HG03342 (cell line): ENCODE measurements at regions not wholly inside any gene's neighbourhood (a gene's known extent, or its start where the extent isn't known, plus 50 kb on each side); places are given as distances from the start of the nearest gene placed in this dataset.
"Not testable (repeated sequence)": the region's sequence is repeated elsewhere in the genome, so short reads cannot be mapped to it uniquely, and the experiment has no call there.

Experiments used
- ATAC-seq: cut with Tn5 transposase; IDR thresholded peaks from one replicate; pipeline ENCODE4 v1.9.1; 2021; ENCODE audit warnings: mild to moderate bottlenecking, moderate library complexity; ENCODE audit not compliant: unreplicated experiment

DNA sequence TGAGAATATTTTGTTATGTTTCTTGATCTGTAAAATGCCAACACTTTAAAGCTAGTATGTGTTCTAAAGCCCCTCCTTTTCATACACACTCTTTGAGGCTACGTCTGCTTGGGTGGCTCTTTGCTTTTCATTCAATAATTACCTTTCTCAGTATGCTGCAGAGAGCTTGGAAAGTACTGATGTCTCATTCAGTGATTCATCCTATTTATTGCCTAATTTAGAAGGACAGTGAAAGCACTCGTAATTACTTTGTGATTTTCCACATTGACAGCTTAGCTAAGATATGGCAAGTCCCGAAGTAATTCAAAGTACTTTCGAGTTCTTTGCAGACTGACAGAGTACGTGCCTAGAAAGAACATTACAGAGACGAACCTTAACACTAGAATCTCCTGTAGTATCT, 57.2 kb downstream of the BMP15 start:
- no peak for ATAC-seq

DNA sequence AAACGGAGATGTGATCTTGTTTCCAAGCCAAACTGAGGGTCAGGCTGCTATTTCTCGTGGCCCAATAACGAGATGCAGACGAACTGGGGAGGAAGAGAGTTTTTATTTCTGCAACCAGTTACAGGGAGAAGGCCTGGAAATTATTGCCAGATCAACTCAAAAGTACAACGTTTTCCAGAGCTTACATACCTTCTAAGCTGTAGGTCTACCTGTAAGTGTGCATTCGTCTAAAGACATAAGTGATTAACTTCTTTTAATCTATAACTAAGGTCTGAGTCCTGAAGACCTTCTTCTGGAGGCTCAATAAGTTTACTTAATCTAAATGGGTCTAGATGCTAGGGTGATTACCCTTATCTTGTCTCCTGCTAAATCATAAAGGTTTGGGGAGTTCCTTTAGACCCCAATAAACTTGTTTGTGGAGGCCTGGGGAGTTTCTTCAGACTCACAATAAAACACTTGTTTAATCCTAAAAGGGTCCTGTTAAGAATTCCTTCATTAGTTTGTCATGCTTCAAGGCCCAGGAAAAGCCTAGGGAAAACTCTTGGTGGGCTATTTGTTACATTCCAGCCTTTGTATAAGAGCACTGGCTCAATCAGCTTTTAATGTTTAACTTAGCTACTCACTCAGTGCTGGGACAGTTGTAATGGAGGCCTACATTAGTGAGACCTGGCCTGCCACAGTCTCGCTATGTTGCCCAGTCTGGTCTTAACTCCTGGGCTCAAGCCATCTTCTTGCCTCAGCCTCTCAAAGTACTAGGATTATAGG, 58.5 kb downstream of the BMP15 start:
- ATAC-seq, result not testable (repeated sequence)

DNA sequence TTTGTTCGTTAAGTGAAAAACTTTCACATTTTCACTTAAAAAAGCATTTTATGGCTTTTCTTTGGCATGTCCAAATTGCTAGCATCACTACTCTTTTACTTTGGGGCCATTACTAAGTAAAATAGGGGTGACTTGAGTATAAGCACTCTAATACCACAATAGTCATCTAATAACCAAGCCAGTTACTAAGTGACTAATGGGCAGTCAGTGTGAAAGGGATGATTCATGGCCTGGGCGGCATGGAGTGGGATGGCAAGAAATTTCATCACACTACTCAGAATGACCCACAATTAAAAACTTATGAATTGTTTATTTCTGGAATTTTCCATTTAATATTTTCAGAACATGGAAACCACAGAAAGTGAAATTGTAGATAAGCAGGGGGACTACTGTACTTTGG, 60.9 kb downstream of the BMP15 start:
- no peak for ATAC-seq

DNA sequence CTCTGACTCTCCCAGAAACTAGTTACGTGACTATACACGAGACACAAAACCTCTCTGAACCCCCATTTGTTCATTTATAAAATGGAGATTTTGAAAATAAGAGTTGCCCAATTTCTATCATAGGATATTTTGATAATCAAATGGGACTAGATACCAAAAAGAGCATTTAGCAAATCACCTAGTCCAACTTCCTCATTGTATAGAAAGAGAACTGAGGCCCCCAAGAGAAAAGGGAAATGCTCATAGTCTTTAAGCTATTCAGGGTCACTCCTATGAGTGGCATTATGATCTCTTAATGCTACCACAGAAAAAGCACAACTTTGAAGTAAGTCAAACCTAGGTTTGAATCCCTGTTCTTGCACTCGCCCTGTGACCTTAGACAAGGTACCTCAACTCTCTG, 62.7 kb downstream of the BMP15 start:
- no peak for ATAC-seq

DNA sequence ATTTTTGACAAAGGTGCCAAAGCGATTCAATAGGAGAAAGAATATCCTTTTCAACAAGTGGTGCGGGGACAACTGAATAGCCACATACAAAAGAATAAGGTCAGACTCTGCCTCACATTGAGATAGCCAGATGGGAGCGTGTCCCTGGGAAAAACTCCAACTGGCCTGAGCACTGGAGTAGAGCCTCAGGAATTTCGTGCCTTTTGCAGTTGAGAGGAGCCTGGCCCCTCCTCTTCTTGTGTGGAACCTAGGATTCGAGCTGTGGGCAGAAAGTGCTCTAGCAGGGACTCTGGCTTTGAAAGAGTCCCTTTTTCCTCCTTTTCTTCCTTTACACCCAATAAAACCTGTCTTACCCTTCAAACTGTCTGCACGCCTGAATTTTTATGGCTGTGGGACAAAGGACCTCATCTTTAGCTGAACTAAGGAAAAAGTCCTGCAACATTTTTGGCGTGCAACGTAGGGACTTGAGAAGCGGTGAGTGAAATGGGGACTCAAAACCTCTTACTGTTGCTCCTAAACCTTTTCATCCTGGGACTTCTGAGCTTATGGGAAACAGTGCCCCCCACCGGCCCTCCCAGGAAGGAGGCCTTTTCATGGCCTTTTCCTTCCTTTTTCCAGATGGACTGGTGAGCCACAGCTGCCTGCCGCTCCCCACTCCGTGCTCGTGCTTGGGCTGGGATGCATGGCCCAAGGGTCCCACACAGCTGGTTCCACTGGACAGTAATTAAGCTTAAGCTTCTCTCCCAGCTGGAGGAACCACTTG, 68.6 kb downstream of the BMP15 start:
- ATAC-seq, result no peak

DNA sequence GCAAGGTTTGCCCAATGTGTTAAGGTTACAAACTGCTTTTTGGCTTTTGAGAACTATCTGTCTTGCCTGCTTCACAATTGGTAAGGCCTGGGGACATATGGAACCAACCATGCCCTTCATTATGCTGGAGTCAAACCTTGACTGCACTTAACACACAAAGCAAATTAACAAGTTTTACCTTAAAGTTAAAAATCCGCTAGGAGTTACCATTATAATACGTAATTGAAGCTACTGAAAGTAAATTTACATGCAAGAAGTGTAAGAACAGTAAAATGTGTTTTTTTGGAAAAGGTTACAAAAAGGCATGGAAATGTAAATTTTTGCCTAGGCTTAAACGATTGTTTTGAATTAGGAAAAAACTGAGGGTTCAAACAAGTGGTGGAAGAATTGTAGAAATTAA, 69.7 kb downstream of the BMP15 start:
- no peak for ATAC-seq

DNA sequence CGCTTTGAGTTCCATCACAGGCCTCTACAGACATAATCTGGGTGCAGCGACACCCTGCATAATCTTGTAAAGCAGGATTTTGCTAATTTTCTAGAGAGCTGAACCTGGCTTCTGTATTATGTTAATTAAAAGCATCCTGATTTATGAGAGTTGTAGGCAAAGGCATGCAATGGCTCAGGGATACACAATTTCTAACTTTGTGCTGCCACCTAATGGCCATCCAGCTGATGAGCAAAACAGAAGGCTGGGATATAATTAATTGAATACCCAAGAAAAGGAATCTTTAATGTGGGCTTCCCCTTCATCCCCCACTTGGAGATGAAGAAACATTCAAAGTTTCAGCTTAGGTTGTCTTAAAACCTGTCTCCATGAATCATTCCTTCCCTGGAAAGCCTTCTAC, 78.1 kb downstream of the BMP15 start:
- no peak for ATAC-seq

DNA sequence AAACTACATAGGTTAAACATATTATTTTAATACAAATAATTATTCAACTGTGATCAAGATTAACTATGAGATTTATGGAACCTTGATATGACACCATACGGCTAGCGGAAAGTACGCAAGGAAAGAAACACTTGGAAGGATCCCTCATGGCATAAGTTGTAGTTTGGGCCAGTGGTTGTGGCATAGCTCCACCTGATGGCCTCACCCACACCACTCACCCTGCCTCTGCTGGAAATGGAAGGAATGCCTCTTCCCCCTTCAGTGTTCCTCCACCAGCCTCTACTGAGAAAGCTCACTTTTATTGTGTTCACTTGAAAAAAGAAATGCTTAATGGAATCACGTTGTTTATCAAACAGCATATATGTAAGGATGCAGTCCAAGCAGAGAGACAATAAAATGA, 86.4 kb downstream of the BMP15 start:
- ATAC-seq, result no peak

DNA sequence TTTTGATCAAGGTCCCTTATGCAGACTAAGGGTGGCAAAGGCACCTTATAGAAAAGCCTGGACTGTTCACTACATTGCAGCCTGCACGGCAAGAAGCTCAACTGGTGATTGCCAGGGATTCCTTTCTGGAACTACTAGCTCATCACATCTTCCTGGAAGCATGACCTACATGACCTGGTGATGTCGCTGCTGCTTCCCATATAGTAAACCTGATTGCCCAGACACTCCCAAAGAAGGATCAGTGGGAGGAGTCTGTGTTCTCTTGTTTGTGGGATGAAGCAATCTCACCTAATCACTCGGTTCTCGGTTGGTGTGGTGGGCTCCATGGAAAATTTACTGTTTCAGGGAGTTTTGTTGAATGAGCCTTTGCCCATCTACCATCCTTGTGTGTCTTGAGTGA, 89.8 kb downstream of the BMP15 start:
- ATAC-seq, result not testable (repeated sequence)

DNA sequence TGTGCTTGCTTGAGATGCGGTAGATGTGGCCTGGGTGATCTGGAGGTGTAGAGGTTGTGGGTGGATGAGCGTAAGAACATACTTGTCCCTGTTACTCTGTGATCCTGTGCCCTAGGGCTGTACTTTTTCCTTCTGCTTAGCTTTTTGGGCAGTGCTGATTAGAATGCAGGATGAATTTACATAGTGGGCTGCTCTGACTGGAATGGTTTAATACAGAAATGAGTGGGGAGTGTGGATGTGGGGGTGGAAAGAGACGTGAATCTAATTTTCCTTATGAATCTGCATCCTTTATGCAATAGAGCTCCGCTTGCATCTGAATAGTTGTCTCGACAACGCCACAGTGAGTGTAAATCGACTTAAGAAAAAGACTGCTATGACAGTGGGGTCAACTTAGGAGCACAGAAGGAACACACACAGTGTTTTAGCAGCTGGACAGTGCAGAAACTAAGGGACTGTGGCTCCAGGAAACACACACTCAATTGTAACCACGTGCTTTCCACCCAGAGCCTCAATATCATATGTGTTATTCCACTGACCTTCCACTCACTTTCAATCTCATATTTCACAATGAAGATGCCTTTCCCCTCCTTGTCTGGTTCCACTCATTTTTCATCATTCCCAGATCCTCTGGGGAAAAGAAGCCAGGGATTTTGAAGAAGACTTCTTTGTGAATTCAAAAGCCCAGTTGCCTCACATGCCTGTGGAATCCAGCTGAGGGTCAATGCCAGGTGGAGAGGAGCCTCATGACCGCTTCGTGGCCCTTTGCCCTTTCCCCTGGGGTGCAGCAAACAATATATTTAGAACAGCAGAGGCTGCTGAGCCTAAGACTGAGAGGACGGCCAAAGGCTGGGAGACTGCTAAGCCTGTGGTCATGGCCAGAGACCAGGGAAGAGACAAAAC, 91.4 kb downstream of the BMP15 start:
- not testable (repeated sequence) for ATAC-seq

DNA sequence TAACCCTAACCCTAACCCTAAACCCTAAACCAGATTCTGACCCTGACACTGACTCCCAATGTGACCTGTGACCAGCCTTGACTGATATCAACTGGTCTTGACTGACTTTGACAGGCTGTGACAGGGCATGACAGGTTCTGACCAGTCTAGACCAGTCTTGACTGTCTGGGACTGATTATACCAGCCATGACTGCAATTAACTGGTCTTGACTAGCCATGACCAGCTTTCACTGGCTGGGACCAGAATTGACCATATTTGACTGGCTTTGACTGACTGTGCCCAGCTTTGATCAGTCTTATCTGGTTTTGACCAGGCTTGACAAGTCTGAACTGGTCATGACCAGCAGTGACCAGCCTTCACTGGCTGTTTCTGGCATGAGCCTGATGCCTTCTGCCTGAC, 95.5 kb downstream of the BMP15 start:
- no peak for ATAC-seq

DNA sequence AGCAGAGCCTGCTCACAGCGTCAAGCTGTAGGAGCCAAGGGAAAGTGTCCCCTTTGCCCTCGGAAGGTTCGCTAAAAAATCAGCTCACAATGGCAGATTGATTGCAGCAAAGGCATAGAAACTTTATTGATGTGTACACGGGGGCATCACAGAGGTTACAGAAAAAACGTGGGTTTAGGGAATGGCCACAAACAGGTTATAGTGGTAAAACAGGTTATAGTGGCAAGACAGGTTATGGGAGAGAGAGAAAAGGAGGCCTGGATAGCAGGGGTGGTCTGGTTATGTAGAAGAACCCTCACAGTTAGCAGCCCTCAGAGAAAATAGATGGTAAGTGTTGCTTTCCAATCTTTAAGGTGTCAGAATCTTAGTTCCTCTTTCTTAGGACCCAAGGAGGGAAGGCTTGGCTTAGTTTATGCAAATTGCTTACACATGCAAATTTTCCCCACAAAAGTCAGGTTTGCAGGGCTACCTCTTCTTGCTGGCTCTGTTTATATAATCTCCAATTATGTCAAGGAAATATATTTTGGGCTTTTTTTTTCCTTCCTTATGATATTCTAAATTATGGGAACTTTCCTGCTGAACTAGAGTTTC, 113.7 kb downstream of the BMP15 start:
- peak; percentile 96 for ATAC-seq

DNA sequence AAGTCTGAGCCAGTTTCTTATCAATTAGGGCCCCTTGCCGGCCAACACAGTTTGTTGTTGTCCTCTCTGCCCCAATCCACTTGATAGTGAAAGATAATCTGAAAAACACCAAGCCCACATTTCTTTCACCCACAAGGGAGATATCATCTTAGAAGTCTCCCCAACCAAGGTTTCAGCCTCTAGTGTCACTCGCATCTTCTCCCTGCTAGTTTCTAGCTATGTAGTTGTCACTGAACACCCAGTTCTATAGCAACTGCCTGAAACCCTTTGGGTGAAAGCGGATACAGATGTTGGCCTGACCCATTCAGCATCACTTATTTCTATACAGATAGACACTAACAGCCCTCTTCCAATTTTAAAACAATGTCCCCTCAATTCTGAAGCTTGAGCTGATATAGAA, 116.3 kb downstream of the BMP15 start:
- ATAC-seq, result no peak

DNA sequence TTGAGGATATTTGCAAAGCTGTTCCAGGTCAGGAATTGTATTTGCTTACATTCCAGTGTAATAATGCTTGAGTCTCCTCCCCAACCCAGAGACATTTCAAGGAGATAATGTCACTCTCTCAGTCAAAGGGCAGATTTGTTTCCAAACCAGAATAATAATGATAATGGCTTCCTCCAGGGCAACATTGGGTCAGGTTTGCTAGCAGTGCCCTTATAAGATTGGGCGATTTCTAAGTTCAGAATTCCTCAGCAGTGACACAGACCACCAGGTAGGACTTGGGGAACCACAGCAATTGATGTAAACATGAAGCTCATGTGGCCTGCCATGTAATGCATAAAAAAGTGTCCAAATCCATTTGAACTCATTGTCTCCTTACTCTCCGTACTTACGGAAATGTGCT, 125.2 kb downstream of the BMP15 start:
- no peak for ATAC-seq

DNA sequence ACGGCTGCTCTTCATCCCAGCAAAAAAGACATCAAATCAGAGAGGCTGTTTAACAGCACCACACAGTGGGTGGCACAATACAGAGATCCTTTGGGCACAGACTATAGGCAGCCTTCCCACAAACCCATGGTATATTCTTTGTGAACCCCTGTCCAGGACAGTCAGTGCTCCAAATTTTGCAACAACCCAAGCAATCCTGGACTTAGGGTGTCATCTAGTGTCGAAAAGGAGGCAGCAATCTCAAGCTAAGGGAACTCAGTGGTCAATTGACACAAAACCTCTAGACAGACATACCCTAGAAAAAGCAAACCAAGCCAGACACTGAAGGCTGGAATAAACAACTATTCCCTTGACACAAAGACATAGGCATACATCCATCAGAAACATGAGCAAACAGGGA, 137.4 kb downstream of the BMP15 start:
- no peak for ATAC-seq

DNA sequence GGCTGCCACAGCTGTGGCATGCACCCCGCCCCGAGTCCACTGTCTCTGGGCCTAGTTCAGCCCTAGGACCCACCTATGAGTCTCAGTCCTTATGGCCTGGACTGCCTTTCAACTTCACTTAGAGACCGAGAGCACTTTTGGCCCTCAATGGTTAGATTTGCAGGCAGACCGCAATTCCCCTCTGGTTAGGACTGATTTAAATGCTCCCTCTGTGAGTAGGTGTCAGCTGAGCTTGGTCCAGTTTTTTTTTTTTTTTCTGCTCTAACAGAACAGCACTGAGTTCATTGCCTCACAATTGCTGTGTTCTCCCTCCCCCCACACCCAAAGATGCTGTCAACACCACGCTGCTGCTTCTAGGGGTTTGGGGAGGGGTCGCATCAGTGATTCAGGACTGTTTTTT, 143.2 kb downstream of the BMP15 start:
- ATAC-seq, result no peak

DNA sequence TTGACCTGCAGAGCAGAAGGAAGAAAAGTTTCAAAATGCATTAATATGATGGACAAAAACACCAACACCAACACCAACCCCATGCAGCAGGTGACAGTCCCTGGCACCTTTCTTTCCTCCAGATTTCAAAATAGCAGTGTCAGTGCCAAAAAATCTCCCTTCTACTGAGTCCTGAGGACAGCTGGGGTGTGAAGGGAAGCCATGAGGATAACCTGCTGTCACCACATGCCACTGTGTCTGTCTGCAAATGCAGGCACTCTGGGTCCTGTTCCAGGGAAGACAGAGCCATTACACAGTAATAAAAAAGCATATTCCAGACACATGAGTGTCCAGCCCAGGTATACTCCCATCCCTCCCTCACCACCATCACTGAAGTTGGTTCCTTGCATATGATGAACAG, 187.5 kb downstream of the BMP15 start:
- no peak for ATAC-seq

DNA sequence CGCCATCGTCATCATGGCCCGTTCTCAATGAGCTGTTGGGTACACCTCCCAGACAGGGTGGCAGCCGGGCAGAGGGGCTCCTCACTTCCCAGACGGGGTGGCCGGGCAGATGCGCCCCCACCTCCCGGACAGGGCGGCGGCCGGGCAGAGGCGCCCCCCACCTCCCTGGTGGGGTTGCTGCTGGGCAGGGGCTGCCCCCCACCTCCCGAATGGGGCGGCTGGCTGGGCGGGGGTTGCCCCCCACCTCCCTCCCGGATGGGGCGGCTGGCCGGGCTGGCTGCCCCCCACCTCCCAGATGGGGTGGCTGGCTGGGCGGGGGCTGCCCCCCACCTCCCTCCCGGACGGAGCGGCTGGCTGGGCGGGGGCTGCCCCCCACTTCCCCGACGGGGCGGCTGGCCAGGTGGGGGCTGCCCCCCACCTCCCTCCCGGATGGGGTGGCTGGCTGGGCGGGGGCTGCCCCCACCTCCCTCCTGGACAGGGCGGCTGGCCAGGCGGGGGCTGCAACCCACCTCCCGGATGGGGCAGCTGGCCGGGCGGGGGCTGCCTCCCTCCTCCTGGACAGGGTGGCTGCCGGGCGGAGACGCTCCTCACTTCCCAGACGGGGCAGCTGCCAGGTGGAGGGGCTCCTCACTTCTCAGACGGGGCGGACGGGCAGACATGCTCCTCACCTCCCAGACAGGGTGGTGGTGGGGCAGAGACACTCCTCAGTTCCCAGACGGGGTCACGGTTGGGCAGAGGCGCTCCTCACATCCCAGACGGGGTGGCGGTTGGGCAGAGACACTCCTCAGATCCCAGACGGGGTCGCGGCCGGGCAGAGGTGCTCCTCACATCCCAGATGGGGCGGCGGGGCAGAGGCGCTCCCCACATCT, 208.8 kb downstream of the BMP15 start:
- ATAC-seq, result not testable (repeated sequence)

DNA sequence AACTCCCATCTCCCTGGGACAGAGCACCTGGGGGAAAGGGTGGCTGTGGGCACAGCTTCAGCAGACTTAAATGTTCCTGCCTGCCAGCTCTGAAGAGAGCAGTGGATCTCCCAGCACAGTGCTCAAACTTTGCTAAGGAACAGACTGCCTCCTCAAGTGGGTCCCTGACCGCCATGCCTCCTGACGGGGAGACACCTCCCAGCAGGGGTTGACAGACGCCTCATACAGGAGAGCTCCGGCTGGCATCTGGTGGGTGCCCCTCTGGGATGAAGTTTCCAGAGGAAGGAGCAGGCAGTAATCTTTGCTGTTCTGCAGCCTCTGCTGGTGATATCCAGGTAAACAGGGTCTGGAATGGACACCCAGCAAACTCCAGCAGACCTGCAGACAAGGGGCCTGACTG, 206.9 kb upstream of the NUDT10 start:
- ATAC-seq, result not testable (repeated sequence)

DNA sequence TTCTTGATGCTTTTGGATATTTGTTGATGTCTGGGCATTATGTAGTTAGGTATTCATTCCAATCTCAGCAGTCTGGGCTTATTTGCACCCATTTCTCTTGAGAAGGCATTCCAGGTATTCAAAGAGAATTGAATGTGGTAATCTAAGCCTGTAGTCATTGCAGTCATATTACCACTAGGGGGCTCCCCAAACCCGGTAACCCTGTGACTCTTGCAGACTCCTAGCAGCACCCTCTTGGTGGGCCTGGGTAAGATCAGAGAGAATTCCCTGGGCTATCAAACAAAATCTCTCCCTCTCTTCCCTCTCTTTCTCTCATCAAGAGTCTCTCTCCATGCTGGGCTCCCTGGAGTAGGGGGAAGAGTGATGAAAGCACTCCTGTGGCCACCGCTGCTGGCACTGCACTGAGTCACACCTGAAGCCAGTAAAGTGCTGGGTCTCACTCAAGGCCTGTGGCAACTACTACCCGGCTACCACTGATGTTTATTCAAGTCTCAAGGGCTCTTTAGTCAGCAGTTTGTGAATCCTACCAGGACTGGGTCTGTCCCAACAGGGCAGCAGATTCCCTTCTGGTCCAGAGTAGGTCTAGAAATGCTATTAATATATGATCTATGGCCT, 187.7 kb upstream of the NUDT10 start:
- peak; percentile 92 for ATAC-seq
